HepG2 (cell line): ENCODE measurements at regions not wholly inside any gene's neighbourhood (a gene's known extent, or its start where the extent isn't known, plus 50 kb on each side); places are given as distances from the start of the nearest gene placed in this dataset.

Experiments used
- CBFB ChIP-seq: sonication (generic); formaldehyde crosslinking; IDR thresholded peaks from 2 replicates; pipeline ENCODE4 v1.4.0; 2020; ENCODE audit warnings: missing genetic modification reagents
- HMG20A ChIP-seq: IDR thresholded peaks from 2 replicates; pipeline ENCODE4 v1.6.1; 2016; ENCODE audit warnings: borderline replicate concordance
- SMC3 ChIP-seq: IDR thresholded peaks from 2 replicates; pipeline ENCODE4 v1.6.1; 2011; ENCODE audit warnings: low read length, improper control_type of control experiment
- ZNF564 ChIP-seq: sonication (generic); formaldehyde crosslinking; IDR thresholded peaks from 2 replicates; pipeline ENCODE4 v1.8.1; 2023; ENCODE audit warnings: mild to moderate bottlenecking, missing genetic modification reagents
- ZNF777 ChIP-seq: sonication (generic); formaldehyde crosslinking; IDR thresholded peaks from 2 replicates; pipeline ENCODE4 v1.4.0; 2020; ENCODE audit warnings: missing genetic modification reagents
- TF ChIP-seq, protein P1 (sequence below): sonication (generic); formaldehyde crosslinking; IDR thresholded peaks from 2 replicates; pipeline ENCODE4 v1.9.0; 2022; ENCODE audit warnings: missing genetic modification reagents, mild to moderate bottlenecking, borderline replicate concordance
- TF ChIP-seq, protein P2 (sequence below): sonication (generic); formaldehyde crosslinking; IDR thresholded peaks from 2 replicates; pipeline ENCODE4 v1.5.0; 2020; ENCODE audit warnings: mild to moderate bottlenecking, missing genetic modification reagents
- TF ChIP-seq, protein P3 (sequence below): sonication (generic); formaldehyde crosslinking; IDR thresholded peaks from 2 replicates; pipeline ENCODE4 v1.4.0; 2020; ENCODE audit warnings: mild to moderate bottlenecking, missing genetic modification reagents

DNA sequence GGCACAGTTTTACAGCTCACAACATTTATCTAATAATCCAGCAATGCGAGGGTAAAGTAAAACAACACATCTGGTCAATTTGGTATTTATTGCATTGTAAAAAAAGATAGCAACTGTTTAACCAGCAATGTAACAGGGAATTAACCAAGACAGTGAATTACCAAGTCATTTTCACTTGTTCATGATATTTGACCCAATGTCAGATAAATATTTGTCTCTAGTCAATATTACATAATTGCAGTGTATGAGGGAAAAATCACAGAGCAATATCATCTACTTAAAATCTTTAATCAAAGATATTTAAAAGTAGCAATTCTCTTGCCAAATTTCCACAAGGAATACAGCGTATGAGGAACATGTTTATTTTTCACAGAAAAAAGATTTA lies 1265.1 kb upstream of the CHAC2 start:
- TF ChIP-seq, protein P1, sequence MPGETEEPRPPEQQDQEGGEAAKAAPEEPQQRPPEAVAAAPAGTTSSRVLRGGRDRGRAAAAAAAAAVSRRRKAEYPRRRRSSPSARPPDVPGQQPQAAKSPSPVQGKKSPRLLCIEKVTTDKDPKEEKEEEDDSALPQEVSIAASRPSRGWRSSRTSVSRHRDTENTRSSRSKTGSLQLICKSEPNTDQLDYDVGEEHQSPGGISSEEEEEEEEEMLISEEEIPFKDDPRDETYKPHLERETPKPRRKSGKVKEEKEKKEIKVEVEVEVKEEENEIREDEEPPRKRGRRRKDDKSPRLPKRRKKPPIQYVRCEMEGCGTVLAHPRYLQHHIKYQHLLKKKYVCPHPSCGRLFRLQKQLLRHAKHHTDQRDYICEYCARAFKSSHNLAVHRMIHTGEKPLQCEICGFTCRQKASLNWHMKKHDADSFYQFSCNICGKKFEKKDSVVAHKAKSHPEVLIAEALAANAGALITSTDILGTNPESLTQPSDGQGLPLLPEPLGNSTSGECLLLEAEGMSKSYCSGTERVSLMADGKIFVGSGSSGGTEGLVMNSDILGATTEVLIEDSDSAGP: no peak
- TF ChIP-seq CBFB (no peak), HMG20A (CRISPR knock-in tag) (no peak), SMC3 (no peak), ZNF564 (CRISPR knock-in tag) (no peak), ZNF777 (CRISPR knock-in tag) (no peak)
- TF ChIP-seq, protein P2, sequence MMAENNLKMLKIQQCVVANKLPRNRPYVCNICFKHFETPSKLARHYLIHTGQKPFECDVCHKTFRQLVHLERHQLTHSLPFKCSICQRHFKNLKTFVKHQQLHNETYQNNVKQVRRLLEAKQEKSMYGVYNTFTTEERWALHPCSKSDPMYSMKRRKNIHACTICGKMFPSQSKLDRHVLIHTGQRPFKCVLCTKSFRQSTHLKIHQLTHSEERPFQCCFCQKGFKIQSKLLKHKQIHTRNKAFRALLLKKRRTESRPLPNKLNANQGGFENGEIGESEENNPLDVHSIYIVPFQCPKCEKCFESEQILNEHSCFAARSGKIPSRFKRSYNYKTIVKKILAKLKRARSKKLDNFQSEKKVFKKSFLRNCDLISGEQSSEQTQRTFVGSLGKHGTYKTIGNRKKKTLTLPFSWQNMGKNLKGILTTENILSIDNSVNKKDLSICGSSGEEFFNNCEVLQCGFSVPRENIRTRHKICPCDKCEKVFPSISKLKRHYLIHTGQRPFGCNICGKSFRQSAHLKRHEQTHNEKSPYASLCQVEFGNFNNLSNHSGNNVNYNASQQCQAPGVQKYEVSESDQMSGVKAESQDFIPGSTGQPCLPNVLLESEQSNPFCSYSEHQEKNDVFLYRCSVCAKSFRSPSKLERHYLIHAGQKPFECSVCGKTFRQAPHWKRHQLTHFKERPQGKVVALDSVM: no peak
- TF ChIP-seq, protein P3, sequence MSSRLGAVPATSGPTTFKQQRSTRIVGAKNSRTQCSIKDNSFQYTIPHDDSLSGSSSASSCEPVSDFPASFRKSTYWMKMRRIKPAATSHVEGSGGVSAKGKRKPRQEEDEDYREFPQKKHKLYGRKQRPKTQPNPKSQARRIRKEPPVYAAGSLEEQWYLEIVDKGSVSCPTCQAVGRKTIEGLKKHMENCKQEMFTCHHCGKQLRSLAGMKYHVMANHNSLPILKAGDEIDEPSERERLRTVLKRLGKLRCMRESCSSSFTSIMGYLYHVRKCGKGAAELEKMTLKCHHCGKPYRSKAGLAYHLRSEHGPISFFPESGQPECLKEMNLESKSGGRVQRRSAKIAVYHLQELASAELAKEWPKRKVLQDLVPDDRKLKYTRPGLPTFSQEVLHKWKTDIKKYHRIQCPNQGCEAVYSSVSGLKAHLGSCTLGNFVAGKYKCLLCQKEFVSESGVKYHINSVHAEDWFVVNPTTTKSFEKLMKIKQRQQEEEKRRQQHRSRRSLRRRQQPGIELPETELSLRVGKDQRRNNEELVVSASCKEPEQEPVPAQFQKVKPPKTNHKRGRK: no peak
